Upper lobe of right lung (tissue), 1 donor: ENCODE measurements at regions not wholly inside any gene's neighbourhood (a gene's known extent, or its start where the extent isn't known, plus 50 kb on each side); places are given as distances from the start of the nearest gene placed in this dataset.

Experiments used
- ATAC-seq: fragments of 200-7000 bp; cut with Tn5 transposase; one replicate; pipeline ENCODE4 v1.9.1; 2020; ENCODE audit warnings: mild to moderate bottlenecking, moderate library complexity
- DNase-seq: peaks from one replicate; pipeline ENCODE4 v3.0.0-alpha.2; 2020
- H3K27ac ChIP-seq: fragments of 200-600 bp; one replicate; pipeline ENCODE4 v1.8.0; 2022
- H3K27me3 ChIP-seq: fragments of 200-600 bp; one replicate; pipeline ENCODE4 v1.8.0; 2022; ENCODE audit warnings: mild to moderate bottlenecking
- H3K36me3 ChIP-seq: fragments of 200-600 bp; one replicate; pipeline ENCODE4 v1.8.0; 2022
- H3K4me1 ChIP-seq: fragments of 200-600 bp; one replicate; pipeline ENCODE4 v1.8.0; 2022
- H3K4me3 ChIP-seq: fragments of 200-600 bp; one replicate; pipeline ENCODE4 v1.8.0; 2022; ENCODE audit warnings: mild to moderate bottlenecking
- H3K9me3 ChIP-seq: fragments of 200-600 bp; one replicate; pipeline ENCODE4 v1.8.0; 2022
- intact Hi-C: fragments of 100-400 bp; cut with DNase I; formaldehyde crosslinking; loops from one replicate; pipeline ENCODE4 v1.11.0; 2022
- TF ChIP-seq, protein P1 (sequence below): fragments of 200-600 bp; IDR thresholded peaks from one replicate; pipeline ENCODE4 v1.8.0; 2022; ENCODE audit warnings: antibody characterized with exemption
- donor health status: DM: no; HTN: yes; CAD: no; lungs with severe emphysema.

DNA sequence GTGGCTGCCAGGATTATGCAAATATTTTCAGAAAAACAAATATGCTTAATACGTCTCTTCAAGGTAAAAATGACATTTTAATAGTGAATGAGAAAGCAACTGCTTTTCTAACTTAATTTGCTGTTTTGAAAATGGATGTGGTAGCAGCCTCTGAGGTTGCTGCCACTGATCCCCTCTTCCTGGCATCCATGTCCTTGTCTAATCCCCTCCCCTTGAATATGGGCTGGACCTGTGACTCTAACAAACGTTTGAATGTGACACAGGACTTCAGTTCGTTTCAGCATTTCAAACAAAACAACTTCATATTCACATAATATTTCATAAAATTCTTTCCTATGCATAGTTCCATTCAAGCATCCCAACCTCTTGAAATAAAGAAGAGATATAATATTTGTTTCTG, 64.2 kb upstream of the SLC38A2 start:
- peaks cover 5% of the 10 kb centered on the region for H3K4me1 ChIP-seq
- intact Hi-C loops: no loop called here
- no peak overlapping the region for H3K4me3 ChIP-seq
- no peak for ATAC-seq
- no peak for DNase-seq
- H3K9me3 ChIP-seq: no peaks in the 10 kb centered on the region
- TF ChIP-seq, protein P1, sequence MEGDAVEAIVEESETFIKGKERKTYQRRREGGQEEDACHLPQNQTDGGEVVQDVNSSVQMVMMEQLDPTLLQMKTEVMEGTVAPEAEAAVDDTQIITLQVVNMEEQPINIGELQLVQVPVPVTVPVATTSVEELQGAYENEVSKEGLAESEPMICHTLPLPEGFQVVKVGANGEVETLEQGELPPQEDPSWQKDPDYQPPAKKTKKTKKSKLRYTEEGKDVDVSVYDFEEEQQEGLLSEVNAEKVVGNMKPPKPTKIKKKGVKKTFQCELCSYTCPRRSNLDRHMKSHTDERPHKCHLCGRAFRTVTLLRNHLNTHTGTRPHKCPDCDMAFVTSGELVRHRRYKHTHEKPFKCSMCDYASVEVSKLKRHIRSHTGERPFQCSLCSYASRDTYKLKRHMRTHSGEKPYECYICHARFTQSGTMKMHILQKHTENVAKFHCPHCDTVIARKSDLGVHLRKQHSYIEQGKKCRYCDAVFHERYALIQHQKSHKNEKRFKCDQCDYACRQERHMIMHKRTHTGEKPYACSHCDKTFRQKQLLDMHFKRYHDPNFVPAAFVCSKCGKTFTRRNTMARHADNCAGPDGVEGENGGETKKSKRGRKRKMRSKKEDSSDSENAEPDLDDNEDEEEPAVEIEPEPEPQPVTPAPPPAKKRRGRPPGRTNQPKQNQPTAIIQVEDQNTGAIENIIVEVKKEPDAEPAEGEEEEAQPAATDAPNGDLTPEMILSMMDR: no peak
- H3K36me3 ChIP-seq: no peaks in the 10 kb centered on the region
- H3K27ac ChIP-seq: no peak overlapping the region
- H3K27me3 ChIP-seq: no peaks in the 10 kb centered on the region

DNA sequence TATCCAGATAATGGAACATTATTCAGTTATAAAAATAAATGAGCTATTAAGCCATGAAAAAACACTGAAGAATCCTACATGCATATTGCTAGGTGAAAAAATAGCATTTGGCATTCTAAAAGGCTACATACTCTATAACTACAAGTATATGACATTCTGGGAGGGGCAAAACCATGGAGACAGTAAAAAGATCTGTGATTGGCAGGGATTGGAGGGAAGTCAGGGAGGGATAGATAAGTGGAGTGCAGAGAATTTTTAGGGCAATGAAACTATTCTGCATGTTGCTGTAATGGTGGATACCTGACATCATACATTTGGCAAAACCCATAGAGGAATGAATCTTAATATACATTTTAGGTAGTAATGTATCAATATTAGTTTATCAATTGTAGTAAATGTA, 63.1 kb upstream of the SLC38A2 start:
- no peaks in the 10 kb centered on the region for H3K27me3 ChIP-seq
- DNase-seq: no peak
- intact Hi-C loops: no loop called here
- TF ChIP-seq, protein P1: no peak
- no peaks in the 10 kb centered on the region for H3K9me3 ChIP-seq
- ATAC-seq: no peak
- no peaks in the 10 kb centered on the region for H3K36me3 ChIP-seq
- H3K27ac ChIP-seq: no peak overlapping the region
- no peak overlapping the region for H3K4me3 ChIP-seq
- peaks cover 14% of the 10 kb centered on the region for H3K4me1 ChIP-seq

DNA sequence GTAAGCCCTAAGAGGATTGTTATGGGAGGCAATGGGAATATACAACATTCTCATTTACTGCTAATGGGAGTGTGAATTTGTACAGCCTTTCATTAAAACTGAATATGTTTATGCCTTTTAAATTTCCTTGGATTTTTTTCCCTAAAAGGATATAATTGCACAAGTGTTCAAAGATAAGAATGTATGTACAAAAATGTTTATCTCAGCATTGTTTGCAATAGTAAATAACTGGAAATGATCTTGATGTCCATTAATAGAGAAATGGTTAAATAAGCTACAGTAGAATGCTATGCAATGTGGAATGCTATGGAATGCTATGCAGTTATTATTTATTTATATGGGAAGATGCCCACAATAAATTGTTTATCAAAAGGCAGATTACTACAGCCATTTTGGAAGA, 62.5 kb upstream of the SLC38A2 start:
- intact Hi-C loops: no loop called here
- no peak for DNase-seq
- TF ChIP-seq, protein P1: no peak

DNA sequence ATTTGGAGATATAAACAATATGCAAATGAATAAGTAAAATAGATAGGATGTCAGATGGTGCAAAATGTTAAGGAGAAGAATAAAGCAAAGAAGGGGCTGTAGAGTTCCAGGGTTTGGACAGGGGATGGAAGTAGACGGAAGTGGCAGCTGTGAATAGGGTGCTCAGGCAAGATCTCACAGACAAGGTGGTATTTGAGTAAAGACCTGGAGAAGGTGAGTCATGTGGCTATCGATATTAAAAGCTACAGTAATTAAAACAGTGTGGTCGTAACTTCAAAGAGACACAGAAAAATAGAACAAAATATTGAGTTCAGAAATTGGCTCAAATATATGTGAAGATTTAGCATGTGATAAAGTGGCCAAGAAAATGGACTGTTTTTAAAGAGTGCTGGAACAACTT, 61.3 kb upstream of the SLC38A2 start:
- Histone ChIP-seq H3K36me3 (no peaks in the 10 kb centered on the region), H3K9me3 (no peaks in the 10 kb centered on the region), H3K27me3 (no peaks in the 10 kb centered on the region), H3K4me1 (peaks cover 19% of the 10 kb centered on the region), H3K27ac (no peak overlapping the region), H3K4me3 (no peak overlapping the region)
- TF ChIP-seq, protein P1: no peak
- DNase-seq (no peak), ATAC-seq (no peak)
- intact Hi-C loops: no loop called here

More for the DNA sequence above, 62.5 kb upstream of the SLC38A2 start:
- no peaks in the 10 kb centered on the region for H3K27me3 ChIP-seq
- no peak overlapping the region for H3K4me3 ChIP-seq
- no peak overlapping the region for H3K27ac ChIP-seq
- H3K4me1 ChIP-seq: peaks cover 19% of the 10 kb centered on the region
- H3K9me3 ChIP-seq: no peaks in the 10 kb centered on the region
- no peak for ATAC-seq
- H3K36me3 ChIP-seq: no peaks in the 10 kb centered on the region

DNA sequence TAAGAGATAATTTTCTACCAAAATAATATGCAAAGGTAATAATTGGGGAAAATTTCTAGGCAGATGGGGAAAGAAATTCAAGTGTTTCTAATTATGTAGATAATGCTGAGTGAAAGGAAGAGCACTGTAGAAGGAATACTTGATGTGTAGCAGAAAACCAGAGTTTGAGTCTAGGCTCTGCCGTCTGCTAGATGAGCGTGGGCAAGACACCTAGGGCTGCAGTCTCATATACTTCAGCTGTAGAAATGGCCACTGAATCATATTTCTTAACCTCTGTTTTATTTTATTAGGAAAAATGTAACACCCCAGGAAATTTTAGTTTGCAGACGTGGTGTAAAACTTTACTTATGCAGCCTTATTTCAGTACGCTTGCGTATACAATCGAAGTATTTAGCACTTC, 59.8 kb upstream of the SLC38A2 start:
- Histone ChIP-seq H3K27ac (no peak overlapping the region), H3K4me1 (peaks cover 19% of the 10 kb centered on the region), H3K4me3 (no peak overlapping the region), H3K36me3 (no peaks in the 10 kb centered on the region), H3K9me3 (no peaks in the 10 kb centered on the region), H3K27me3 (no peaks in the 10 kb centered on the region)
- DNase-seq: no peak
- TF ChIP-seq, protein P1: no peak
- intact Hi-C loops: no loop called here
- ATAC-seq: no peak

DNA sequence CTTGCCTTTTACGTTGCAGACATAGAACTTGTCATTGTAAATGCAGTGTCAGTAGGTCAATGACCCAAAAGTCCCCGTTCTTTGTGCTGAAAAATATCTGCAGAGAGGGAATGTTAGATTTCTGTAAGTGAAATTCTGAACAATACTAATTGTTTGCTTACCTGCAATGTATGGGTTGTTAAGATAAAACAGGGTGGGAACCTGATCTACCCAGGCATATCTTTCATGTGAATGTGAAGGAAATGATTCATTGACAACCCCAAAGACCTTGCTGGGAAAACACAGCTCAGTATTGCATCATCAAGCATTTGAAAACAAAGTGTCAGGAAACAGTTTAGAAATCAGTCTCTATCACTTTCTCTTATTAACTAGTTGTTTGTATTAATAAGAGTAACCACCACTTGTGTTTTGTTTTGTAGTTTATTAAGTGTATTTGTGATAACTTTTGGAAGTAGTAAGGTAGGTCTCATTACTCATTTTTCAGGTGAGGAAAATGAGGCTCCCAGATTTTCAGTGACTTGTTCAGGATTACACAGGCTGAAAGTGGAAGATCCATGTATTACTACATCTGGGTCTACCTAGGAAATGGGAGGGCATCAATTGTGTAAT, 57.9 kb upstream of the SLC38A2 start:
- Histone ChIP-seq H3K27ac (peak overlapping the region; percentile 48), H3K27me3 (no peaks in the 10 kb centered on the region), H3K4me1 (peaks cover 19% of the 10 kb centered on the region), H3K4me3 (no peak overlapping the region), H3K36me3 (no peaks in the 10 kb centered on the region), H3K9me3 (no peaks in the 10 kb centered on the region)
- ATAC-seq (peak; percentile 45), DNase-seq (no peak)
- intact Hi-C loops: no loop called here
- TF ChIP-seq, protein P1: no peak
